GM12878 (cell line): ENCODE measurements at regions not wholly inside any gene's neighbourhood (a gene's known extent, or its start where the extent isn't known, plus 50 kb on each side); places are given as distances from the start of the nearest gene placed in this dataset.

Experiments used
- ATAC-seq: fragments of 200-7000 bp; cut with Tn5 transposase; 3 replicates; pipeline ENCODE4 v1.9.1; 2020; ENCODE audit warnings: mild to moderate bottlenecking, moderate library complexity
- BruUV-seq: library from RNA; stranded (reverse); fragments of 400-500 nt; replicated peaks from 2 replicates; lab custom pipeline; 2021; lab: Mats Ljungman, UMichigan
- CTCF ChIA-PET: fragments of 300-600 bp; sonication (Branson Sonifier 250); formaldehyde crosslinking; extraction: SDS; loops from one replicate; lab custom pipeline; 2021; ENCODE audit warnings: inconsistent platforms; lab: Yijun Ruan, JAX
- POLR2A ChIA-PET: fragments of 350-600 bp; formaldehyde crosslinking; extraction: SDS; loops from one replicate; lab custom pipeline; 2021; ENCODE audit warnings: inconsistent platforms; lab: Charles Lee
- RAD21 ChIA-PET: fragments of 300-600 bp; sonication (Branson Sonifier 250); formaldehyde crosslinking; loops from one replicate; lab custom pipeline; 2023; ENCODE audit warnings: antibody characterized with exemption; ENCODE audit not compliant: unreplicated experiment; lab: Charles Lee
- SMC1A ChIA-PET: fragments of 300-600 bp; sonication (Branson Sonifier 250); formaldehyde crosslinking; loops from one replicate; lab custom pipeline; 2023; ENCODE audit not compliant: unreplicated experiment, uncharacterized antibody; lab: Charles Lee
- DNase-seq: peaks from one replicate; pipeline ENCODE4 v3.0.0-alpha.2; 2011; ENCODE audit warnings: low read depth, low spot score
- FAIRE-seq: peaks from 3 replicates; lab custom pipeline; 2011; peaks lifted over from hg19 to GRCh38; lab: Jason Lieb, UNC
- H2AFZ ChIP-seq: 2 replicates; pipeline ENCODE4 v1.6.0; 2011; ENCODE audit warnings: low read depth, low read length, control low read depth; ENCODE audit not compliant: control insufficient read depth
- H3K27ac ChIP-seq: 2 replicates; pipeline ENCODE4 v1.5.1; 2011; ENCODE audit warnings: control low read depth; ENCODE audit not compliant: control insufficient read depth, insufficient read depth
- H3K27me3 ChIP-seq, 2 experiments: replicated peaks in 1 of 2; 2 replicates each; pipeline versions ENCODE4 v1.6.0 to v1.6.1; 2011; ENCODE audit warnings: low read length in 1 of 2; ENCODE audit not compliant: control insufficient read depth in 2 of 2, insufficient read depth in 2 of 2
- H3K36me3 ChIP-seq, 2 experiments: 2 replicates each; pipeline ENCODE4 v1.5.1; 2011; ENCODE audit warnings: low read length in 1 of 2; ENCODE audit not compliant: control insufficient read depth in 2 of 2, insufficient read depth in 2 of 2
- H3K4me1 ChIP-seq: 2 replicates; pipeline ENCODE4 v1.6.1; 2011; ENCODE audit warnings: mild to moderate bottlenecking, low read length, moderate library complexity, mixed read lengths; ENCODE audit not compliant: control insufficient read depth, insufficient read depth
- H3K4me2 ChIP-seq: 2 replicates; pipeline ENCODE4 v1.6.0; 2011; ENCODE audit warnings: control low read depth; ENCODE audit not compliant: control insufficient read depth, insufficient read depth
- H3K4me3 ChIP-seq: fragments of 200-600 bp; sonication (generic); 2 replicates; pipeline ENCODE4 v1.5.1; 2016
- H3K79me2 ChIP-seq: 2 replicates; pipeline ENCODE4 v1.6.0; 2011; ENCODE audit warnings: low read length; ENCODE audit not compliant: control insufficient read depth, insufficient read depth
- H3K9ac ChIP-seq: 2 replicates; pipeline ENCODE4 v1.8.0; 2011; ENCODE audit warnings: low read length, control low read depth, mixed read lengths; ENCODE audit not compliant: control insufficient read depth, insufficient read depth
- H3K9me3 ChIP-seq: replicated peaks from 3 replicates; pipeline ENCODE4 v1.5.1; 2011; ENCODE audit warnings: mild to moderate bottlenecking, low read length; ENCODE audit not compliant: control insufficient read depth, insufficient read depth
- H4K20me1 ChIP-seq: 2 replicates; pipeline ENCODE4 v1.6.0; 2011; ENCODE audit not compliant: control insufficient read depth, insufficient read depth
- ASH2L ChIP-seq: fragments of 300-600, 200-600 bp; sonication (generic); IDR thresholded peaks from 2 replicates; pipeline ENCODE4 v1.6.1; 2017; ENCODE audit warnings: low read depth, mild to moderate bottlenecking, borderline replicate concordance
- ATF3 ChIP-seq: IDR thresholded peaks from 2 replicates; pipeline ENCODE4 v1.6.1; 2011; ENCODE audit warnings: low read depth, mild to moderate bottlenecking, low read length, moderate library complexity, borderline replicate concordance; ENCODE audit errors: extremely low read depth
- BCLAF1 ChIP-seq: fragments of 450-650 bp; IDR thresholded peaks from 2 replicates; pipeline ENCODE4 v1.6.1; 2017; ENCODE audit warnings: antibody characterized with exemption, mild to moderate bottlenecking, moderate library complexity
- BMI1 ChIP-seq: fragments of 450-650 bp; IDR thresholded peaks from 2 replicates; pipeline ENCODE4 v1.6.1; 2016; ENCODE audit warnings: mild to moderate bottlenecking, moderate library complexity, borderline replicate concordance
- CEBPZ ChIP-seq: fragments of 150-350 bp; IDR thresholded peaks from 2 replicates; pipeline ENCODE4 v1.6.1; 2016; ENCODE audit warnings: low read depth, low read length
- CHD2 ChIP-seq: IDR thresholded peaks from 2 replicates; pipeline ENCODE4 v1.6.1; 2011; ENCODE audit warnings: low read depth, low read length, improper control_type of control experiment, borderline replicate concordance
- LARP7 ChIP-seq: fragments of 450-650 bp; IDR thresholded peaks from 2 replicates; pipeline ENCODE4 v1.6.1; 2017; ENCODE audit warnings: mild to moderate bottlenecking
- NR2C1 ChIP-seq: fragments of 450-650 bp; IDR thresholded peaks from 2 replicates; pipeline ENCODE4 v1.6.1; 2017; ENCODE audit warnings: antibody characterized with exemption, mild to moderate bottlenecking, moderate library complexity
- NRF1 ChIP-seq: conservative IDR thresholded peaks from 2 replicates; pipeline ENCODE4 v1.6.1; 2011; ENCODE audit warnings: mild to moderate bottlenecking, low read depth, low read length, improper control_type of control experiment
- TARDBP ChIP-seq: IDR thresholded peaks from 2 replicates; pipeline ENCODE4 v1.6.1; 2016; ENCODE audit warnings: borderline replicate concordance
- TCF3 ChIP-seq: IDR thresholded peaks from 2 replicates; pipeline ENCODE4 v1.6.1; 2012; ENCODE audit warnings: low read depth, mild to moderate bottlenecking, low read length, borderline replicate concordance; ENCODE audit not compliant: insufficient read depth
- ZNF592 ChIP-seq: fragments of 450-650 bp; IDR thresholded peaks from 2 replicates; pipeline ENCODE4 v1.6.1; 2017; ENCODE audit warnings: mild to moderate bottlenecking, moderate library complexity
- WGBS: methylation state at CpG from one replicate; pipeline ENCODE4 v1.1.6; 2016; ENCODE audit warnings: low lambda C conversion rate; ENCODE audit not compliant: insufficient replicate concordance, insufficient coverage; ENCODE audit errors: missing lambda C conversion rate; 5-methylcytosine and 5-hydroxymethylcytosine counted together
- in situ Hi-C: fragments of 300-500 bp; cut with MboI; formaldehyde crosslinking; loops from 9 replicates; pipeline ENCODE4 v1.14.3; 2018; ENCODE audit warnings: mixed read lengths
- intact Hi-C: fragments of 100-400 bp; cut with micrococcal nuclease; formaldehyde crosslinking; loops from one replicate; pipeline ENCODE4 v1.14.2; 2022; ENCODE audit not compliant: unreplicated experiment

- CTCF ChIA-PET, result interaction anchor here (1.1 to 1.3 kb wide), 2 partner anchors 18 to 42 kb away, joined by 3 read pairs; no protein-coding TSS in a partner anchor
- SMC1A ChIA-PET, result interaction anchor here (1.1 to 3.4 kb wide), 5 partner anchors 10 to 143 kb away, joined by 3 to 16 read pairs (median 5); no protein-coding TSS in a partner anchor
- DNase-seq (peak; percentile 37), FAIRE-seq (peak; percentile 64), ATAC-seq (peak; percentile 81)
- H2AFZ ChIP-seq, result peak overlapping the region; percentile 37
- peak overlapping the region; percentile 31 for H3K4me2 ChIP-seq
- no peak overlapping the region for H3K27ac ChIP-seq
- H4K20me1 ChIP-seq, result no peaks in the 10 kb centered on the region
- POLR2A ChIA-PET, result no interaction called here
- H3K4me1 ChIP-seq, result peaks cover 20% of the 10 kb centered on the region
- in situ Hi-C loops, result no loop called here
- RAD21 ChIA-PET, result interaction anchor here (0.6 kb wide), 1 partner anchor 1142 kb away, joined by 3 read pairs; no protein-coding TSS in a partner anchor
- no peaks in the 10 kb centered on the region for H3K36me3 ChIP-seq
- 15% methylated on average over 13 of the region's 13 CpGs for WGBS
- no peak overlapping the region for H3K9ac ChIP-seq
- H3K79me2 ChIP-seq, result no peaks in the 10 kb centered on the region
- BruUV-seq, result no TSS peak
- no peaks in the 10 kb centered on the region for H3K9me3 ChIP-seq
- intact Hi-C loops, result no loop called here
- no peak overlapping the region for H3K4me3 ChIP-seq
- no peaks in the 10 kb centered on the region for H3K27me3 ChIP-seq
- TF ChIP-seq CEBPZ (no peak), TCF3 (peak; percentile 91), BMI1 (peak; percentile 40; the same call in 1 of the 2 replicates), CHD2 (no peak), NR2C1 (no peak), TARDBP (no peak), ZNF592 (no peak), NRF1 (no peak), BCLAF1 (no peak), LARP7 (no peak), ATF3 (no peak), ASH2L (no peak)
Observed at GRCh38 chr3:43181202-43181821, 75.4 kb upstream of the POMGNT2 start.
